GM21360 (cell line): ENCODE measurements at regions not wholly inside any gene's neighbourhood (a gene's known extent, or its start where the extent isn't known, plus 50 kb on each side); places are given as distances from the start of the nearest gene placed in this dataset.
"Not testable (repeated sequence)": the region's sequence is repeated elsewhere in the genome, so short reads cannot be mapped to it uniquely, and the experiment has no call there.

Experiments used
- ATAC-seq: cut with Tn5 transposase; IDR thresholded peaks from one replicate; pipeline ENCODE4 v1.9.1; 2021; ENCODE audit warnings: mild to moderate bottlenecking, moderate library complexity; ENCODE audit not compliant: unreplicated experiment

- no peak for ATAC-seq
Observed at GRCh38 chr2:228446734-228447133, 265.2 kb upstream of the SPHKAP start.

- ATAC-seq: no peak
Observed at GRCh38 chr2:228444161-228444560, 262.7 kb upstream of the SPHKAP start.

- ATAC-seq: no peak
Observed at GRCh38 chr2:228433721-228434120, 252.2 kb upstream of the SPHKAP start.

GRCh38 chr2:228432116-228432515, 250.6 kb upstream of the SPHKAP start:
- ATAC-seq: no peak

GRCh38 chr2:228430986-228431385, 249.5 kb upstream of the SPHKAP start:
- ATAC-seq: no peak

GRCh38 chr2:228426502-228427216, 245.2 kb upstream of the SPHKAP start:
- no peak for ATAC-seq

- ATAC-seq: not testable (repeated sequence)
Observed at GRCh38 chr2:228425411-228426060, 244.0 kb upstream of the SPHKAP start.

- ATAC-seq: no peak
Observed at GRCh38 chr2:228417956-228418355, 236.5 kb upstream of the SPHKAP start.

- ATAC-seq: no peak
Observed at GRCh38 chr2:228417526-228417925, 236.0 kb upstream of the SPHKAP start.

- ATAC-seq: no peak
Observed at GRCh38 chr2:228410061-228410460, 228.6 kb upstream of the SPHKAP start.

- ATAC-seq: no peak
Observed at GRCh38 chr2:228409493-228409892, 228.0 kb upstream of the SPHKAP start.

GRCh38 chr2:228408529-228409227, 227.2 kb upstream of the SPHKAP start:
- no peak for ATAC-seq

- no peak for ATAC-seq
Observed at GRCh38 chr2:228407821-228408220, 226.3 kb upstream of the SPHKAP start.

- ATAC-seq: no peak
Observed at GRCh38 chr2:228401065-228401912, 219.8 kb upstream of the SPHKAP start.

- ATAC-seq: no peak
Observed at GRCh38 chr2:228387776-228388175, 206.3 kb upstream of the SPHKAP start.

- ATAC-seq: no peak
Observed at GRCh38 chr2:228378696-228379425, 197.4 kb upstream of the SPHKAP start.

GRCh38 chr2:228378233-228378632, 196.7 kb upstream of the SPHKAP start:
- ATAC-seq: no peak

GRCh38 chr2:228377533-228377932, 196.0 kb upstream of the SPHKAP start:
- no peak for ATAC-seq

GRCh38 chr2:228374741-228375140, 193.3 kb upstream of the SPHKAP start:
- no peak for ATAC-seq

GRCh38 chr2:228373191-228373590, 191.7 kb upstream of the SPHKAP start:
- no peak for ATAC-seq
